ENCODE measurements at regions not wholly inside any gene's neighbourhood (a gene's known extent, or its start where the extent isn't known, plus 50 kb on each side); places are given as distances from the start of the nearest gene placed in this dataset.

GRCh38 chr3:99500485-99500884, 137.9 kb upstream of the COL8A1 start:
- DNase-seq (ENCODE audit: low read depth): no peak

- DNase-seq (ENCODE audit: low read depth): peak; percentile 63
Measured at GRCh38 chr3:99499235-99500158, 138.9 kb upstream of the COL8A1 start.

GRCh38 chr3:99498550-99499234, 139.7 kb upstream of the COL8A1 start:
- peak; percentile 25 for DNase-seq (ENCODE audit: low read depth)

GRCh38 chr3:99487894-99488293, 150.5 kb upstream of the COL8A1 start:
- peak; percentile 29 for DNase-seq (ENCODE audit: low read depth)

GRCh38 chr3:99485286-99485685, 153.1 kb upstream of the COL8A1 start:
- no peak for DNase-seq (ENCODE audit: low read depth)

- DNase-seq (ENCODE audit: low read depth): peak; percentile 59
Measured at GRCh38 chr3:99484871-99485270, 153.5 kb upstream of the COL8A1 start.

GRCh38 chr3:99483841-99484240, 154.6 kb upstream of the COL8A1 start:
- no peak for DNase-seq (ENCODE audit: low read depth)

- DNase-seq (ENCODE audit: low read depth): no peak
Measured at GRCh38 chr3:99482191-99482590, 156.2 kb upstream of the COL8A1 start.

- DNase-seq (ENCODE audit: low read depth): no peak
Measured at GRCh38 chr3:99481561-99481960, 156.8 kb upstream of the COL8A1 start.

GRCh38 chr3:99479768-99480167, 158.6 kb upstream of the COL8A1 start:
- DNase-seq (ENCODE audit: low read depth): no peak

GRCh38 chr3:99477650-99478049, 160.7 kb upstream of the COL8A1 start:
- DNase-seq (ENCODE audit: low read depth): no peak

GRCh38 chr3:99475229-99475628, 163.2 kb upstream of the COL8A1 start:
- peak; percentile 11 for DNase-seq (ENCODE audit: low read depth)

- peak; percentile 17 for DNase-seq (ENCODE audit: low read depth)
Measured at GRCh38 chr3:99474776-99475175, 163.6 kb upstream of the COL8A1 start.

GRCh38 chr3:99473321-99473751, 165.1 kb upstream of the COL8A1 start:
- DNase-seq (ENCODE audit: low read depth): peak; percentile 72

GRCh38 chr3:99472385-99472784, 166.0 kb upstream of the COL8A1 start:
- DNase-seq (ENCODE audit: low read depth): no peak

GRCh38 chr3:99471353-99472323, 166.8 kb upstream of the COL8A1 start:
- no peak for DNase-seq (ENCODE audit: low read depth)

GRCh38 chr3:99470841-99471240, 167.6 kb upstream of the COL8A1 start:
- no peak for DNase-seq (ENCODE audit: low read depth)

GRCh38 chr3:99468918-99469317, 169.5 kb upstream of the COL8A1 start:
- DNase-seq (ENCODE audit: low read depth): peak; percentile 13

- no peak for DNase-seq (ENCODE audit: low read depth)
Measured at GRCh38 chr3:99467420-99467819, 171.0 kb upstream of the COL8A1 start.

- no peak for DNase-seq (ENCODE audit: low read depth)
Measured at GRCh38 chr3:99466331-99466730, 172.1 kb upstream of the COL8A1 start.

- DNase-seq (ENCODE audit: low read depth): no peak
Measured at GRCh38 chr3:99458013-99458412, 180.4 kb upstream of the COL8A1 start.

GRCh38 chr3:99442599-99442998, 195.8 kb upstream of the COL8A1 start:
- no peak for DNase-seq (ENCODE audit: low read depth)

All from amniotic epithelial cell (primary cell).